Stimulated activated naive B cell treated with anti-CD40 and anti-IgM and Interleukin-4, amounts not matched to agents 10 μg/mL and 1 μg/mL and 100 μg/mL, for 72 hours (primary cell): ENCODE measurements at regions not wholly inside any gene's neighbourhood (a gene's known extent, or its start where the extent isn't known, plus 50 kb on each side); places are given as distances from the start of the nearest gene placed in this dataset.
"Not testable (repeated sequence)": the region's sequence is repeated elsewhere in the genome, so short reads cannot be mapped to it uniquely, and the experiment has no call there.

Source experiments
- ATAC-seq, 2 donors: fragments of 150-1000 bp; cut with Tn5 transposase; replicated peaks; 2 replicates each; pipeline ENCODE4 v1.10.0; 2021; ENCODE audit warnings: moderate library complexity in 1 of 2
- DNase-seq: peaks from one replicate; pipeline ENCODE4 v3.0.0; 2021
- H3K27ac Mint-ChIP-seq: one replicate; pipeline ENCODE4 v1.8.0; 2022; ENCODE audit warnings: mild to moderate bottlenecking, mixed read lengths
- H3K27me3 Mint-ChIP-seq, 2 donors: one replicate each; pipeline ENCODE4 v1.8.0; 2022; ENCODE audit warnings: mixed read lengths in 2 of 2
- H3K36me3 Mint-ChIP-seq, 2 donors: one replicate each; pipeline ENCODE4 v1.8.0; 2022; ENCODE audit warnings: mixed read lengths in 2 of 2, mild to moderate bottlenecking in 1 of 2
- H3K4me1 Mint-ChIP-seq, 2 donors: one replicate each; pipeline ENCODE4 v1.8.0; 2022; ENCODE audit warnings: mixed read lengths in 2 of 2, mild to moderate bottlenecking in 1 of 2
- H3K4me3 Mint-ChIP-seq, 2 donors: one replicate each; pipeline ENCODE4 v1.8.0; 2022; ENCODE audit warnings: mild to moderate bottlenecking in 2 of 2, mixed read lengths in 2 of 2, moderate library complexity in 1 of 2
- H3K9me3 Mint-ChIP-seq, 2 donors: one replicate each; pipeline ENCODE4 v1.8.0; 2022; ENCODE audit warnings: mixed read lengths in 2 of 2, mild to moderate bottlenecking in 1 of 2

DNA sequence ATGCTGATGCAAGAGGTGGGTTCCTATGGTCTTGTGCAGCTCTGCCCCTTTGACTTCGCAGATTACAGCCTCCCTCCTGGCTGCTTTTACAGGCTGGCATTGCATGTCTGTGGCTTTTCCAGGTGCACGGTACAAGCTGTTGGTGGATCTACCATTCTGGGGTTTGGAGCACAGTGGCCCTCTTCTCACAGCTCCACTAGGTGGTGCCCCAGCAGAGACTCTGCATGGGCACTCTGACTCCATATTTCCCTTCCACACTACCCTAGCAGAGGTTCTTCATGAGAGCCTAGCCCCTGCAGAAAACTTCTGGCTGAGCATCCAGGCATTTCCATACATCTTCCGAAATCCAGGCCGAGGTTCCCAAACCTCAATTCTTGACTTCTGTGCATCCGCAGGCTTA, 989.0 kb downstream of the PLA2G4A start:
- H3K9me3 Mint-ChIP-seq, result peaks cover 11 to 12% of the 10 kb centered on the region in 2 donors
- H3K27ac Mint-ChIP-seq, result no peak overlapping the region
- no peaks in the 10 kb centered on the region for H3K36me3 Mint-ChIP-seq
- no peaks in the 10 kb centered on the region for H3K4me1 Mint-ChIP-seq
- no peak overlapping the region for H3K4me3 Mint-ChIP-seq
- ATAC-seq, result no peak
- H3K27me3 Mint-ChIP-seq, result no peaks in the 10 kb centered on the region
- no peak for DNase-seq

DNA sequence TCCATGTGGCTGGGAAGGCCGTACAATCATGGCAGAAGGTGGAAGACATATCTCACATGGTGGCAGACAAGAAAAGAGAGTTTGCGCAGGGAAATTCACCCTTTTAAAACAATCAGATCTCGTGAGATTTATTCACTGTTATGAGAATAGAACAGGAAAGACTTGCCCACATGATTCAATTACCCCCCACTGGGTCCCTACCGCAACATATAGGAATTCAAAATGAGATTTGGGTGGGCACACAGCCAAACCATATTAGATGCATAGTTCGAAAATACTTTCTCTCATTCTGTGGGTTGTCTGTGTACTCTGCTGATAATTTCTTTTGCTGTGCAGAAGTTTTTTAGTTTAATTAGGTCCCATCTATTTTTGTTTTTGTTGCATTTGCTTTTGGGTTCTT, 990.3 kb downstream of the PLA2G4A start:
- H3K27me3 Mint-ChIP-seq, result no peaks in the 10 kb centered on the region
- H3K4me1 Mint-ChIP-seq, result no peaks in the 10 kb centered on the region
- DNase-seq (no peak), ATAC-seq (no peak)
- no peaks in the 10 kb centered on the region for H3K36me3 Mint-ChIP-seq
- no peak overlapping the region for H3K4me3 Mint-ChIP-seq
- H3K27ac Mint-ChIP-seq, result no peak overlapping the region
- peaks cover 12 to 13% of the 10 kb centered on the region in 2 donors for H3K9me3 Mint-ChIP-seq

DNA sequence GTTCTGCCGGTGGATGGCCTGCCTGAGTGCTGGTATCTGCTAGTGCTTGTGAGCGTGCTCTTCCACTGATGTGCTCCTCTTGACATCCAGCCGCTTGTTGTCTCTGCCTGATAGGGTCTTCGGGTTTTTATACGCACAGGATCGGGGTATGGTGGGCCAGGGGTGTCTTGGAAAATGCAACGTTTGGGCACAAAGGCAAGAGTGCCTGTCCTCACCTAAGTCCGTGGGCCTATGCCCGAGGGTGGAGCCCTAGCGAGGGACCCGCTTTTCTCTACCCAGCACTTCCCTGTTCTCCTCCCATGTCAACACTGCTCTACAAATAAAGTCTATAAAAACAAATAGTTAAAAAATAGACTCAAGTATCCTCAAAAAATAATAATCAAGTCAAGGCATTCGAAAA, 1007.8 kb downstream of the PLA2G4A start:
- Mint-ChIP-seq H3K27me3 (no peaks in the 10 kb centered on the region), H3K4me3 (no peak overlapping the region), H3K27ac (no peak overlapping the region), H3K9me3 (peaks cover 0 to 8% of the 10 kb centered on the region in 2 donors), H3K4me1 (no peaks in the 10 kb centered on the region), H3K36me3 (no peaks in the 10 kb centered on the region)
- DNase-seq (no peak), ATAC-seq (no peak)

DNA sequence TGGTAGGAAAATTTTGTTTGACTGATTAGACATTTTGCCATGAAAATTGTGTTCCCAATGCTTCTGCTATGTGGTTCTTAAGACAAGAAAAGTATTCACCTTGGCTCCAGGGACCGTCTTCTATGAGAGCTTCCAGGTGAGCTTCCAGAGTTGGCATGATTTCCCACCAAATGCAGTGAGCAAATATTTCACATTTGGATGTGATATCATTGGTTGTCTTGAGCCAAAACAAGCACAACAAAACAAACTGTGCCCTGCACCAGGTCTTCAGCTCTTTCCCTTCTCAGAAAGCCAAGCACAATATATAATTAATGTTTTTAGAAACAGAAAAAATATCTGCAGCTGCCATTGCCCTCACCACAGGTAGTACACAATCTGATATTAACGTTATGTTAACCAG, 1009.0 kb downstream of the PLA2G4A start:
- Mint-ChIP-seq H3K4me1 (no peaks in the 10 kb centered on the region), H3K27ac (no peak overlapping the region), H3K4me3 (no peak overlapping the region), H3K9me3 (peaks cover 0 to 6% of the 10 kb centered on the region in 2 donors), H3K27me3 (no peaks in the 10 kb centered on the region), H3K36me3 (no peaks in the 10 kb centered on the region)
- ATAC-seq (no peak), DNase-seq (no peak)

DNA sequence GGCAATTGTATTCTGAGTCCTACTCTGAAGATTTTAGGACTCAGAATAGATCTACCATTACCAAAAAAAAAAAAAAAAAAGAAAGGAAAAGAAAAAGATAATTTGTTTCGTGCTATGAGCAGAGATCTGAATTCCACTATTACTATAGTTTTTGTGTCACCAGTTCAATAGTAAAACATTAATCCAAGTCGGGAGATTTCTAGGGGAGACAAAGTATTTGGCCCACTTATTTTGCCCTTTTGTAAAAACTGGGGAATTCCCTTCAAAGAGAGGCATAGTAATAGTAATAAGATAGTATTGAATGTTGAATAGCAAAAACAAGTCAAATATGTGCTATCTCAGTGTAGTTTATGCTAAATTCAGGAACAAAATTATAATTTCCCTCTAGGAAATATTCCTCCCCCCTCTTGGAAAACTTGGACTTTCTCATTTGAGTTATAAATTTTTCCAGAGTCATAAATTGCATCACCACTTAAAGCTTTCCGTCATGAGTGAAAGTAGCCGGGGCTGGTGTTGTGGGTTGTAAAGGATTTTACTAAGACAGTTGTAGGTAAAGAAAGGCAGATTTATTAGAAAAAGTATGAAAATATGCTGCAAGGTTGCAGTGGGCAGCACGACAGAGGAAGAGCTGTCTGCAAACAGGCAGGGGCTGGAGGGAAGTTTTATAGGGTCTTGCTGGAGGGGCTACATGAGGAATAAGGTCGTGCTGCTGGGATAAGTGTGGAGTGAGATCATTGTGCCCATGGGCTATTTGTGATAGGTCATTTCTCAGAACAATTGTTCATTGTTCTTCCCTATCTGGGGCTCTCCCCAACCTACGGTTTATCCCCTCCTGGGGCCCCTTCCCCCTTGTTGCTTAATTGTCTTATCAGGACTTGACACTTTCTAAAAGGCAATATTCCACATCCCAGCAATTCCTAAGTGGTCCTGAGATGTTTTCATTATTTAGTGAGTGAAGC, 1009.9 kb downstream of the PLA2G4A start:
- Mint-ChIP-seq H3K9me3 (peaks cover 0 to 7% of the 10 kb centered on the region in 2 donors), H3K27me3 (no peaks in the 10 kb centered on the region), H3K36me3 (no peaks in the 10 kb centered on the region), H3K4me1 (no peaks in the 10 kb centered on the region), H3K27ac (no peak overlapping the region), H3K4me3 (no peak overlapping the region)
- DNase-seq, result no peak
- ATAC-seq, result no peak

DNA sequence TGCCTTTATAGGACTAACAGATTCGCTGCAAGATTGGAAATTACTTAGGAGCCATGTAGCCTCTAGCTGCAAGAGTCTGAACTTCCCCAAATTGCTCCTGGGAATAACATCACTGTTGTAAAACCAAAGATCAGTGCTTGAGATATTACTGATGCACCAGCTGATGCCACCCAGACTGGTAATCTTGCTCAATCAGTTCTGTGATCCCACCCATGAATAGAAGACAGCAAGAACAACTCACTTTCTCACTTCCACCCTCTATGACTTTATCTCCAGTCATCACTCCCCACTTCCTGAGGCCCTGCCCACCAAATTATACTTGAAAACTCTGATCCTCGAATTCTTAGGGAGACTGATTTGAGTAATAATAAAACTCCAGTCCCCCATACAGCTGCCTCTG, 1011.1 kb downstream of the PLA2G4A start:
- Mint-ChIP-seq H3K4me1 (no peaks in the 10 kb centered on the region), H3K36me3 (no peaks in the 10 kb centered on the region), H3K9me3 (peaks cover 0 to 5% of the 10 kb centered on the region in 2 donors), H3K4me3 (no peak overlapping the region), H3K27ac (no peak overlapping the region), H3K27me3 (no peaks in the 10 kb centered on the region)
- no peak for ATAC-seq
- DNase-seq, result no peak

DNA sequence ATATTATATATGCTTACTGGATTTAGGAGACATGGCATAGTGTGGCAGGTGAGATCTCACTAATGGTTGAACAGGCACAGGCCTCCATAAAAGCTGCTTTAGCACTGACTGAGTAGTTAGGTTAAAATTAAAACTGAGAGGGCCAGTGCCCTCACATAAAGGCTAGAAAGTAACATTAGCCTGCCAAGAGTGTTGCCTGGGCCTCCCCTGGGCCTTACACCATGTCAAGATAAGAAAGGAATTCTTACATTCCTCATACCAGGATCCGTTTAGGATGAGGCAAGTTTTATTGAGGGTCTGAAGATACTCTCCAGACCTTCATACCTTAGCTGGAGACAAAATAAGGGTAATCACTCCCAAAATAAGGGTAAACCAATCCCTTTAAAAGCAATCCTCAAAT, 1011.8 kb downstream of the PLA2G4A start:
- Mint-ChIP-seq H3K36me3 (no peaks in the 10 kb centered on the region), H3K9me3 (peaks cover 0 to 5% of the 10 kb centered on the region in 2 donors), H3K27me3 (no peaks in the 10 kb centered on the region), H3K4me1 (no peaks in the 10 kb centered on the region), H3K4me3 (no peak overlapping the region), H3K27ac (no peak overlapping the region)
- DNase-seq (no peak), ATAC-seq (no peak)

DNA sequence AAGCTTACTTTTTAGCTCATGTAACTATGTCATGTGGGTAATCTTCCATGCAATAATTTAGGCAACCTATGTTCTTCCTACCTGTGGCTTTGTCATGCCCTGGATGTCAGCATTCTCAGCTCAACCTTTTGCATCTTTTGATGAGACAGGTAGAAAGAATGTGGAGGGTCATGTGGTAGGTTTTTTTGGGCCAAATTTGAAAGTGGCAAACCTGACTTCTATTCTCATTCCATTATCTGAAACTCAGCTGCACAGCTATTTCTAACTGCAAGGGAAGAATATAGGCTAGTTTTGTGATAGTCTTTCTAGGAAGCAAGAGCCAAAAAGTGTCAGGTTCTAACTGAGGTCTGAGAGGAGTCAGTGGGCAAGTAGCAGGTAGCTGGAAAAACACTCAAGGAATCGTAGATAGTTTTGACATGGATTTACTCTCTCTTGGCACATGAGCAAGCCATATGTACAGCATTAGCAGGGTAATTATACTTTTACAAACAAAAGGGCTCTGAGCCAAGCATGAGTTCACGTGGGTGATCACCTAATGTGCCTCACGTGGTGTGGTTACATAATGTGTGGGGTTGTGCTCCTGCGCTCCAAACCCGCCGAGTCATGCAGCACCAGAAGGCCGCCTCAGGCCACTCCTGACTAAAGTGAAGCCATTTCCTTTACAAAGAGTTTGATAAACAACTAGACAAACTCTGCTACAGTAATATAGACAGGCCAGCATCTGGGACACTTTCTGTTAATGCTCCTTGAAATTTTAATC, 1013.8 kb downstream of the PLA2G4A start:
- Mint-ChIP-seq H3K27me3 (no peaks in the 10 kb centered on the region), H3K27ac (no peak overlapping the region), H3K36me3 (no peaks in the 10 kb centered on the region), H3K9me3 (peaks cover 0 to 6% of the 10 kb centered on the region in 2 donors), H3K4me1 (no peaks in the 10 kb centered on the region), H3K4me3 (no peak overlapping the region)
- ATAC-seq, result no peak
- no peak for DNase-seq

DNA sequence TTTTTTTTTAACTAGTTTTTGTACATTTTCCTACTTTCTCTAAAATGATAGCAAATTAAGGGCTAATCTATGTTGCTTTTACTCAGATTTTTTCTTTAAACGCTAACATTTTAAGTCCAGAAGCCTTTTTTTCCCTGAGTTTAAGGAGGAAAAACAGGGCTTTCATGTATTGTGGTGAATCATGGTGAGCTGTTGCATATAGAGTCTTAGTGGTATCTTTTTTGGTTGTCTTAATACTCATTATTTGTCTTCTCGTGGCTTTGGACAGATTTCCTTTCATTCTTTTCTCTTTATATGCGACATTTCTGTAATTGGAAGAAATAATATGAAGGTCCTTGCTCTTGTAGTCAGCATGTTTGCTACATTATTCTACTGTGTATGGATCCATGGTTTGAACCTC, 1015.6 kb downstream of the PLA2G4A start:
- no peak overlapping the region for H3K4me3 Mint-ChIP-seq
- H3K36me3 Mint-ChIP-seq, result no peaks in the 10 kb centered on the region
- no peak for ATAC-seq
- no peak for DNase-seq
- H3K27ac Mint-ChIP-seq, result no peak overlapping the region
- H3K27me3 Mint-ChIP-seq, result no peaks in the 10 kb centered on the region
- H3K9me3 Mint-ChIP-seq, result peaks cover 0 to 4% of the 10 kb centered on the region in 2 donors
- no peaks in the 10 kb centered on the region for H3K4me1 Mint-ChIP-seq

DNA sequence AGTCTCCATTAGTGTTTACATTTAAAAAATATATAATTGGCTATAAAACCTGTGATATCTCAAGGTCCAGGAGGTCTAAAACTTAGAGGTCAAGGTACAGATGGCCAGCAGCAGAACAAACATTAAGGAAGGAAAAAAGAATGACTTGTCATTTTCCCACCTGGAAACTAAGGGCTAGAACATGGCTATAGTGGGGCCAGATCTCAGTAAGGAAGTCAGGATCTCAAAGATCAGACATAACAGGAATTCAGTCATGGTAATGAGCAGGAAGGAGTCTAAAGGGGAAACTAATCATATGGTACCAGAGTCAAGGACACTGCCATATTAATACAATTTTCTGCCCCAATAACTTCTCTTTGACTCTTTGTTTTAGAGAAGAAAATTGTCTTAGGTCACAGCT, 1018.8 kb downstream of the PLA2G4A start:
- Mint-ChIP-seq H3K4me1 (no peaks in the 10 kb centered on the region), H3K27me3 (no peaks in the 10 kb centered on the region), H3K9me3 (peaks cover 4 to 13% of the 10 kb centered on the region in 2 donors), H3K36me3 (no peaks in the 10 kb centered on the region), H3K27ac (no peak overlapping the region), H3K4me3 (no peak overlapping the region)
- DNase-seq, result no peak
- ATAC-seq, result no peak

DNA sequence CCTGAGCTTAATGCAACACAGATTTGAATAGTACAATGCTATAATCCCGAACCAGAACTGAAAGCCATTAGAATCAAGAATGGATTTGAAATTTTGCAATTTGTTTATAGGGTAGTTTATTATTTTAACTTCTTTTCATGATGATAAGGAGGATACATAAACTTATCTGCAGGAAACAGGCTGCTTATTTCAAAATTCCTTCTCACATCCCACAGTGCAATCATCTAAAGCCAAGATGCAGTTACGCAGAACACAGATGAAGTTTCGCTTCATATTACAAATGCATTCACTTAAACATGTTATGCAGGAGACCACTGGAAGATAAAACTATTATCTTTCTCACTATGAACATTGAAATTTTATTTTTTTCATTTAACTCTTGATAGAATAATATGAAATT, 1019.6 kb downstream of the PLA2G4A start:
- ATAC-seq (no peak), DNase-seq (no peak)
- Mint-ChIP-seq H3K27ac (no peak overlapping the region), H3K36me3 (no peaks in the 10 kb centered on the region), H3K4me1 (no peaks in the 10 kb centered on the region), H3K27me3 (no peaks in the 10 kb centered on the region), H3K4me3 (no peak overlapping the region), H3K9me3 (peaks cover 5 to 12% of the 10 kb centered on the region in 2 donors)

DNA sequence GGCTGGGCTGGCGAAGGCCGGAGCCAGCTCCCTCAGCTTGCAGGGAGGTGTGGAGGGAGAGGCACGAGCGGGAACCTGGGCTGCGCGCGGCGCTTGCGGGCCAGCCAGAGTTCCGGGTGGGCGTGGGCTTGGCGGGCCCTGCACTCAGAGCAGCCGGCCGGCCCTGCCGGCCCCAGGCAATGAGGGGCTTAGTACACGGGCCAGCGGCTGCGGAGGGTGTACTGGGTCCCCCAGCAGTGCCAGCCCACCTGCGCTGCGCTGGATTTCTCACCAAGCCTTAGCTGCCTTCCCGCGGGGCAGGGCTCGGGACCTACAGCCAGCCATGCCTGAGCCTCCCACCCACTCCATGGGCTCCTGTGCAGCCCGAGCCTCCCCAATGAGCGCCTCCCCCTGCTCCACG, 1021.4 kb downstream of the PLA2G4A start:
- H3K4me1 Mint-ChIP-seq, H3K36me3 Mint-ChIP-seq, ATAC-seq, DNase-seq, H3K27me3 Mint-ChIP-seq, H3K27ac Mint-ChIP-seq, H3K4me3 Mint-ChIP-seq: not testable (repeated sequence)
- H3K9me3 Mint-ChIP-seq, result peaks cover 12 to 15% of the 10 kb centered on the region in 2 donors

DNA sequence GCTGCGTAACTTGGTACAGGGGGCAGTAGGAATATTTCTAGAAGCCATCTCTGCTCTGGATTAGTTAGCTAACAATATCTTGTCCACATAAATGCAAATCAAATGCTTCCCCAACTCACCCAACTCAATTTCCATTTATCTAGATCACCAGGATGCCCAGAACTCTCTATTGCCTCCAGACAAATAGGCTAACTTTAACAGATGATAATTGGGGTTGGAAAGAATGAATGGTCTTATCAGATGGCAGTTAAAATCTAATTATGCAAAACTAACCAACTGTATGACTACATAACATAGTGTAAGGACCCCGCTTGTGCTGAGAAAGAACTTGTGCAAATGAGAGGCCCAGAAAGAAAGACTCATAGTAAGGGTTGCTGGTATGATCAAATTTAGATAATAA, 1024.8 kb downstream of the PLA2G4A start:
- no peak for ATAC-seq
- H3K9me3 Mint-ChIP-seq, result peaks cover 16% of the 10 kb centered on the region in 2 donors
- H3K36me3 Mint-ChIP-seq, result no peaks in the 10 kb centered on the region
- H3K27me3 Mint-ChIP-seq, result no peaks in the 10 kb centered on the region
- H3K4me3 Mint-ChIP-seq, result no peak overlapping the region
- no peak overlapping the region for H3K27ac Mint-ChIP-seq
- DNase-seq, result no peak
- no peaks in the 10 kb centered on the region for H3K4me1 Mint-ChIP-seq

DNA sequence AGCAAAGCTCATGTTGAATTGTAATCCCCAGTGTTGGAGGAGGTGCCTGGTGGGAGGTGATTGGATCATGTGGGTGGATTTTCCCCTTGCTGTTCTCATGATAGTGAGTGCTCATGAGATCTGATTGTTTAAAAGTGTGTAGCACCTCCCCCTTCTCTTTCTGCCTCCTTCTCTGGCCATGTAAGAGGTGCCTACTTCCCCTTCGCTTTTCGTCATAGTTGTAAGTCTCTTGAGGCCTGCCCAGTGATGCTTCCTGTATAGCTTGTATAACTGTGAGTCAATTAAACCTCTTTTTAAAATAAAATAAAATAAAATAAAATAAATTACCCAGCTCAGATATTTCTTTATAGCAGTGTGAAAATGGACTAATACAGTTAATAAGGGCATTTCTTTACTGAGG, 1025.7 kb downstream of the PLA2G4A start:
- H3K27me3 Mint-ChIP-seq, result no peaks in the 10 kb centered on the region
- no peak overlapping the region for H3K4me3 Mint-ChIP-seq
- peak overlapping the region; percentile 16 for H3K27ac Mint-ChIP-seq
- H3K4me1 Mint-ChIP-seq, result no peaks in the 10 kb centered on the region
- no peaks in the 10 kb centered on the region for H3K36me3 Mint-ChIP-seq
- ATAC-seq (no peak), DNase-seq (no peak)
- H3K9me3 Mint-ChIP-seq, result peaks cover 16 to 19% of the 10 kb centered on the region in 2 donors

DNA sequence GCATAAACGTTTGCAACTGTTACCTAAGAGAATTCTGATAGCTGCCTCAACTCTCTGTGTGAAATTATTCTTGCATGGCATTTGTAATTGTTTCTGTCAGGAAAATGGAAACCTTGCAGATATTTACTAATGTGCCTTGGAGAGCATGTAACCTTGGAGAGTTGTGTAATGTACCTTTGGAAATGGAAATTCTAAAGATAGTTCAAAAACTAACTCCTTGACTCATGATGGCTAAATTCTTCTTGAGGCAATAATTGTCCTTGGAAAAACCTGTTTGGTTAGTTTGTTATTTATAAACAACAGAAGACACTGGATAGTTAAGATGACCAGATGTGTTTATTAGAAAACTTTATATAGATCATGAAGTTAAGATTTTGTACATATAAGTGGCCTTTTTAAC, 1033.8 kb downstream of the PLA2G4A start:
- Mint-ChIP-seq H3K36me3 (no peaks in the 10 kb centered on the region), H3K4me3 (no peak overlapping the region), H3K9me3 (peaks cover 0 to 6% of the 10 kb centered on the region in 2 donors), H3K27me3 (no peaks in the 10 kb centered on the region), H3K4me1 (no peaks in the 10 kb centered on the region), H3K27ac (no peak overlapping the region)
- no peak for DNase-seq
- no peak for ATAC-seq
